ENCODE measurements at regions not wholly inside any gene's neighbourhood (a gene's known extent, or its start where the extent isn't known, plus 50 kb on each side); places are given as distances from the start of the nearest gene placed in this dataset.

DNA sequence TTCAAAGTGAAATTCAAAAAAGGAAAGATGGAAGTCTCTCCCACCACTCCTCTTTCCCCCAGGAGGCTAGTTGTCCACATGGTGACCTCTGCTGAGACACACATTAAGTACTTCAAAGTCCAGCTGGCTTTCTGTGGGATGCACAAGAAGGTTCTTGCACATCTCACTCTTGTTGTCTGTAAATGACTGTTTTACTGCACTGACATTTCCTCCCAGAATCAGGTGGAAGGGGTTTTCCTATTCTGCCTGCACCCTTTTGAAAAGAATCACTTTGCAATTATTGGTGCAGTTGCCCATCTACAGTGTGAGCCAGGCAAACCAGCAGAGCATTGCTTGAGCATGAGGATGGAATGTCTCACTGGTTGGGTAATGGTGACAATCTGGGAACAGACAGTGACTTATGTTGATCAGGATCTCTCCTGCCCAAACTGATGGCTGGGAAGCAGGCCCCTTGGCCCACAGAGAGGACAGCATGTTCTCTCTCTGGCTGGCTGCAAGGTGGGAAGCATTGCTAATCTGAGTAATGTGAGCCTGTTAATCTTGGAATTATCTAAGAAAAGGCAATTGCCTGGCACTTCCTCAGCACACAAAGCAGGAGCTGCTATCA, 347.7 kb upstream of the SATB1 start:
- no peak for DNase-seq (ENCODE audit: low spot score)

- DNase-seq (ENCODE audit: low spot score), result no peak
Measured at GRCh38 chr3:18771931-18772330, 346.8 kb upstream of the SATB1 start.

GRCh38 chr3:18770800-18771199, 345.7 kb upstream of the SATB1 start:
- DNase-seq (ENCODE audit: low spot score), result no peak

DNA sequence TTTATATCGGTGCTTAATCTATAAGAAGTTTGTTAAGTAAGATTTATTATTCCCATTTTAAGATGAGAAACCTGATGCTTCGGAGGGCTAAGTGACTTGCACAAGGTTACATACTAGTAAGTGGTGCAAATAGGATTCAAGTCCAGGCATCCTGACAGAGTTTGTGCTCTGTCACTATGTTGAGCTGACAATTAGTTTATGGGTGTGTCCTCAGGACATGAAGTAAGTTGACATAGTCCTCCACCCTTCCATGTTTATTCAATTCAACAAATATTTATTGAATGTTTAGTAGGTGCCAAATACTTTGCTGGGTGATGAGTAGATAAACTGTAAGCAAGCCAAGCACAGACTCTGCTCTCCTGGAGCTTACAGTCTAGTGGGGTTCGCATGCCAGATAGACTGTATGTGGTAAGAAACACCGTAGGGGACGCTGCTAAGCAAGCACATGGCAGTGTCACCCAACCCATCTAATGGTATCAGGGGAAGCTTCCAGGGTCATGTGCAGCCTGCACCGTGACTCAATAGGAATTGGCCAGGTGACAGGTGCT, 342.7 kb upstream of the SATB1 start:
- DNase-seq (ENCODE audit: low spot score), result no peak

DNA sequence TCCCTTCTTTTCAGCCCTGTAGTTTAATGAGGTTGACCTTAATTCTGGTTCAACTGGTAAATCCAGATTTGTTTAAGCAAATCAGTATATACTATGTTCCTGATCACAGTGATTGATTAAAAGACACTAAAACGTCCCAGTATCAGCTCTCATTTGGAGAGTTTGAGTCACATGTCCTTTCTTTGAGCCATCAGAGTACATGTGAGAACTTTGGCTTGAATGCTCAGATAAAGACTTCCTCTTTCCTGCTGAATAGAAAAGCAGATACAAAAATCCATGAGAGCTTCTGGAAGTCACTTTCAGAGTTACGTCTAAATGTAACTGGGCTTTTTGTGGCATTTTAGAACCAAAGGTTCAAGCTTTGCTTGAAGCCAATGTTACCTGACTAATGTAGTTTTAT, 341.8 kb upstream of the SATB1 start:
- DNase-seq (ENCODE audit: low spot score), result no peak

- no peak for DNase-seq (ENCODE audit: low spot score)
Measured at GRCh38 chr3:18765662-18766061, 340.5 kb upstream of the SATB1 start.

DNA sequence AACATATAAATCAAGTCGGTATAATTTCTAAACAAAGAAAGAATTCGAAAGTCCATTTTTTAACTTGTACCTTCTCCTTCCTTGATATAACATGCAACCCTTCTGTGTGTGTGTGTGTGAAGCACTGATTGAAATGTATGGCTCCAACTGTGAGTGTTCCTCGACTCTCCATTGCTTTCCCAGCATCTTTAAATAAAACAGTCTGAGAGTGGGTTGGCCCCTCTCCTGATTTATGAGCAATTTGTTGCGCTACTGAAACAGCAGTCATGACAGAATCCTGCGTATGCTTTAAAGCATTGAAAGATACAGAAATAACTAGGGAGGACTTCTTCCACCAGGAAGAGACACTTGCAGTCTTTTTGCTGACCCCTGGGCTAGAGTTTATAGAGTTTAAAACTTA, 340.0 kb upstream of the SATB1 start:
- DNase-seq (ENCODE audit: low spot score), result no peak

DNA sequence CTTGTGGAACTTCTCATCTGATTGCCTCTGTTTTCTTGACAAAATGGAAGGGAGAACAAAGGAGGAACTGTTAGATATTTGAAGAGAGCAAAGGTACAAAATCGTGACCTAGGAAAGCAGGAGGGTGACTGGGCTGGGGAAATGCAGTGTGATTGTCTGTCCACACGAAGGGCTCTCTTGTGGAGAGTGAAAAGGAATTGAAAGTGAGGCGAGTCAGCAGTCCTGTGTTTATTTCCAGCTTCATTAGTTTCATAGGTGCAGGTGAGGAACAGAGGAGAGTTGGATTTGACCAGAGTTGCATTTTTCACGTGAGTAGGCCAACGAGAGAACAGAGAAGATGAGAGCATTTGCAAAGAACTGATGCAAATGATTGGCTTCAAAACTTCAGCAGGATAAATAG, 336.4 kb upstream of the SATB1 start:
- DNase-seq (ENCODE audit: low spot score), result no peak

DNA sequence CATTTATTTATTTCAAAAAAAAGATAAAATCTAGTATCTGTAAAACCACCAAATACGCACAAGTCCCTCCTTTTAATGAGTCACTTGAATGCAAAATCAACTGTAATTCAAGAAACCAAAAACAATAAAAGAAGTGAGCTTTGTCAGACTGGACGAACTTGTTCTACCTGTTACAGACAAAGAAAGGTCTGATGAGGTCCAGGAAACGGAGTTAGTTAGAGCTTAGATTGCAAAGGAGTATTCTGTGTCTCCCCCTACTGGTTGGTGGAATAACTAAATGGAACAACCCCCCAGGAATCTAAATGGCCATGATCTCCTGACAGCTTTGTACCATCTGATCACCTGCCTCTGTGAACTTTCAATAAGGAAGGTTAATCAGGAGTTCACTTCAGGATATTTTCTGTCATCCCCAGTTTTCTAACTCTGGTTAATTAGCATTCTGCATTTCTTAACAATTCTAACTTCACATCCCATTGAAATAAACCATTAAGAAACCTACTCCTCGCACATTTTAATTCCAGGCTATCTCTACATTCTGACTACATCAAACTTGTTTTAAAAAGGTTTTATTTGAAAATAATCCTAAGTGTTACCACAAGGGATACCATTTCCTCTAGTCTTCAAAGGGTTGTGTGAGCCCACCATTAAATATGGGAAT, 333.0 kb upstream of the SATB1 start:
- no peak for DNase-seq (ENCODE audit: low spot score)

DNA sequence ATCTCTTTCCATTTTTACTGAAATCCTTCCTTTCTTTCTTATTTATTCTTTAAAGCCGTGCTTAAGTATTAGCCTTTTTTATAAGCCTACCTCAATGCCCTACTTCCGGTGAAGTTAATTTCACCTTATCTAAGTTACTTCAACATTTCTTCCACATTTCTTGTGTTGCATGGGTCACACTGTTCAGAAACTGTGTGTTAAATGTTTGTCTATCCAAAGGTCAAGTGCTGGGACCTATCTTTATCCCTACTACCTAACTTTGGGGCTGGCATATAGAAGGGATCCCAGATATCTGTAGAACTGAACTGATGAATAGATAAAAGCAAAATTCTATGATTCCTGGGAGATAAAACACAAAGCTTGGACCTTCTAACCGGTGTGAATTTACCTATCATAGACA, 332.3 kb upstream of the SATB1 start:
- no peak for DNase-seq (ENCODE audit: low spot score)

DNA sequence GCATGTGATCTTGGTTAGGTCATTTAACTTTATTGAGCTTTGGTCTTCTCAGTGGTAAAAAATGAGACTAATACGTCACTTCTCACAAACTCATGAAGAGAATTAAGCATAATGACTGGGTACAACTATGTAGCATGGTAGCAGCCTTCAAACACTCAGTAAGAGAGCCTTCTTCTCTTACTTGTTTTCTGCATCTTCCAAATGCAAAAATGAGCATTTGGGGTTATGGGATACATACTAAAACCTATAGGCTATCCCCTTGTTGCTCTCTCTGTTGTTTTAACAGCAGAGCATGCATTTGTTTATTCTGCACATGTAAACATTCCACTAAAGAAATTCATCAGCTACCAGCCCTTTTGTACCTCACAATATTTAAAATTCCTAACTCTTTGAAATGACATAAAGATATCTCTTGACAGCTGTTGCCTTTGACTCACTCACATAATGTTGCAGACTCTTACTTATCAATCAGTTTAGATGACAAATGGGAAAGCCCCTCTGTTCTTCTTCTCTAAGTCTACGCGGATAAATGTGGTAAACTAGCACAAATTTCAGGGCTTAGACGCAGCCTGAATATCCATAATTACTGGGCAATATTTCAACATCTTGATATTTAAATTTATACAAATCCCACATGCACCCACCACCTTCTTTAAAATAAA, 327.3 kb upstream of the SATB1 start:
- no peak for DNase-seq (ENCODE audit: low spot score)

DNA sequence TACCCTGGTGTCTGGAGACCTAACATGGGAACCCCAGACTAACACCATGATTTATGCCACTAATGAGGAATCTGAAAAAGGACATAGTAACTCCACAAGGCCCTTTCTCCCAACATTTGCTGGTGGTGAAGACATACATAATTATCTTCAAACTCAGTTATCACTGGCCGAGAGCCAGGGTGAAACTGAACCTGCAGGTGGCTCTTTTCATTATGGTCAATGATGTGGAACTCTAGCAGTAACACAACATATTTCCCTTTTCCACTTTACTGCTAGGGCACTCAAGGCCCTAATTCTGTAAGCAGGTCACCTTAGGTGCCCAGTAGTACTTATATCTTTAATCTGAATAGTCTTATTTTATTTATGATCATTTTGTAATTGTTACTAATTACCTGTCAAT, 326.4 kb upstream of the SATB1 start:
- DNase-seq (ENCODE audit: low spot score), result no peak

DNA sequence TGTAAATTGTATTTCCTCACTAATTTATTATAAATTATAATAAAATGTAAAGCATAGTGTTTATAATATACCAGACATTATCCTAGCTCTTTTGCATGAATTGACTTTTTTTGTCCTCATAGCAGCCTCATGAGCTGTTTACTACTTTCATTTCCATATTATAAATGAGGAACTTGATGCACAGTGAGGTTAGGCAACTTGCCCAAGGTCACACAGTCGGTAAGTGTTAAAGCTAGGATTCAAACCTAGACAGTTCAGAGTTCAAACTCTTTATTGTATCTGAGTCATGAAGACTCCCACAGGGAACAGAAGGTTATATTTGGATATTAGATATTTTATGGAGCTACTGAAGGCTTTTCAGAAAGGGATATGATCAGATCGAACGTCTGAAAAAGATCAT, 322.2 kb upstream of the SATB1 start:
- no peak for DNase-seq (ENCODE audit: low spot score)

- no peak for DNase-seq (ENCODE audit: low spot score)
Measured at GRCh38 chr3:18745472-18745871, 320.3 kb upstream of the SATB1 start.

- no peak for DNase-seq (ENCODE audit: low spot score)
Measured at GRCh38 chr3:18744472-18744871, 319.3 kb upstream of the SATB1 start.

DNA sequence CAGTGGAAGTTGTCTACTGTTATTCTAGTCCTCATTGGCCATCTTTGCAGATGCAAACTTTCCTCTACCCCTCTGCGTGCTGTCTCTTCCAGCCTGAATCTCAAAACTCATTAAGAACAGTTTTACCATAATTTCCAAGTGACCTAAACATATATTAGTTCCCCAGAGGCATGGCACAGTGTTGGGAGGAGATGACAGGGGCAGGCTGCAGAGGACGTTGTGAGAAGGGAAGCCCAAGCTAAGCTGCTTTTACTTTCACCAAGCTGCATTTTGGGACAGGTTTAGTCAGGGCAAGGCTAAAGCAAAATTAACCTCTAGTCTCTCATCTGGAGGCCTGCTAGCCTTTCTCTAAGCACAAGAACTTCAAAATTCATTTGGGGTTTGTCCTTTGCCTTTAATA, 318.6 kb upstream of the SATB1 start:
- DNase-seq (ENCODE audit: low spot score), result no peak

GRCh38 chr3:18740631-18741583, 315.8 kb upstream of the SATB1 start:
- DNase-seq (ENCODE audit: low spot score), result no peak

DNA sequence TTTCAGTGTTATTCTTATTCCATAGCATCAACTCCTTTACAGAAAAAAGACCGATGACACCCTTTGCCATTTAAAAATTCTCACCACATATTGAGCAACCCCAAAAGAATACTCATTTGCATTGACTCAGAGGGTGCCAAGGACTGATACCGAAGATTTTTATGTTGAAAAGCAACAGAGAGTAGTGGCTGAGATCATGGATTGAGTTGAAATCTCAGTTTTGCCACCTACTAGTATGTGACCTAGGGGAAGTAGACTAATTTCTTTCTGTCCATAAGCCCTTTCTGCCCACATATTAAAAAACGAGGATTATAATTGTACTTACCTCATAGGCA, 313.9 kb upstream of the SATB1 start:
- no peak for DNase-seq (ENCODE audit: low spot score)

- DNase-seq (ENCODE audit: low spot score), result no peak
Measured at GRCh38 chr3:18738393-18739098, 313.4 kb upstream of the SATB1 start.

DNA sequence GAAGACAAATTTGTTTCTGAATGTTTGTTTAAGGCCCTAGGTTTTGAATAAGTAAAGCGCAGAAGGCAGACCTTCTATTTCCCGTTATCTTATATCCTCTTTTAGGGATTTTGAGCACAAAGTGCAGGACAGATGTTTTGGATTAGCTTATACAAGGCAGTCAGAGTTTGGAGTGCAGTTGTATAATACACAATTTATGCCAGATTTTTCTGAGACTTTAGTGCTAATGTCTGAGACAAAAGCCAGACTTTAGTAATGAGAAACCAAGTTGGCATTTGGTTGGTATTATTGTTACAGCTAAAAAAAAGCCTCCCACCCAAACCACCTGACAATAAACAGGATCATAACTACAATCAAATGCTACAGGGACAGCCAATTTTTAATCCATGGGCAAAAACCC, 309.9 kb upstream of the SATB1 start:
- no peak for DNase-seq (ENCODE audit: low spot score)

GRCh38 chr3:18734309-18734708, 309.2 kb upstream of the SATB1 start:
- DNase-seq (ENCODE audit: low spot score), result no peak

GRCh38 chr3:18732474-18732873, 307.3 kb upstream of the SATB1 start:
- DNase-seq (ENCODE audit: low spot score), result no peak

All from putamen (tissue), 1 donor.